Stimulated activated CD8-positive, alpha-beta memory T cell treated with anti-CD3 and anti-CD28 coated beads, Interleukin-2, amount 100 ng/mL, for 48 hours (primary cell): ENCODE measurements at regions not wholly inside any gene's neighbourhood (a gene's known extent, or its start where the extent isn't known, plus 50 kb on each side); places are given as distances from the start of the nearest gene placed in this dataset.

Source experiments
- DNase-seq, 2 donors: peaks; one replicate each; pipeline ENCODE4 v3.0.0-alpha.2; 2020; ENCODE audit warnings: low read depth in 2 of 2

DNA sequence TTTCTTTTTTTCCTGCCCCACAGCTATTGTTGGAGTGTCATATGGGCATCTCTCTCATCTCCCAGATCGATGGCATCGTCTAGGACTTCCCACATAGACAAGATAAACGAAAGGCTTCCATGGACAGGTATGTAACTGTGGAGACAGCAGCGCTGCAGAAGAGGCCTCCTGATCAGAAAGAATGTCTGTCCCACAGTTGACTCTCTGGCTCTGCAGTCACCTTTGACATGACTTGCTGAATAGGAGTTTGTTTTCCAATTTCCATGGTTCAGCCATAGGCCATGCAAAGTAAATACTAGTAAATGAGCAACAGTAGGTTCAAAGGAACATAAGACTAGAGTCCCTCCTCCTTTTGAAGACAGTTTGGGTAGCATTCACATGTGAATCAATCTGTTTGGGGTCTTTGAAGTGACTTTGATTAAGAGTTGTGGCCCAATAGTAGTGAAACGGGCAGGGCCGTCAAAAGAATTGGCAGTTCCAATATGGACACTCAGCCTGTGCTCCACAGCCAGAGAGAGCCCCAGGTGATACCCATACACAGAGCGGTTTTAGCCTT is 134.7 kb upstream of the IFNGR1 start:
- no peak for DNase-seq

GRCh38 chr6:137353346-137353745 is 134.2 kb upstream of the IFNGR1 start:
- DNase-seq: no peak

DNA sequence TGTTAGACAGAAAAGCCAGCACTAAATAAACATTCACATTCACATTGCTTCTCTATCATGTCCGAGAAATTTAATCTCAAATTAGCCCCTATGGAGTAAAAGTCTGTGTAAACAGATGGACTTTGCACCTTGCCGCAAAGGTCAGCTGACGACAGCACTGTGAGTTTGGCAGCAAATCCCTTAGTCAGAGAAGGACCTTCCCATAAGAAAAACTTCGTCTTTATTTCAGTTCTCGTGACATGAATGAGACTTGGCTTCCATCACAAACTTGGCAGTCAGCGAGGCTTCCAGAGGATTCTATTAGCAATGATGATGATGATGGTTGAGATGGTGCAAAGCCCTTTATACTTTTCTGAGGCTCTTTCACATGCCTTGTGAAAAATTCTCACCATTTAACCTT is 133.7 kb upstream of the IFNGR1 start:
- DNase-seq: no peak

GRCh38 chr6:137351890-137352289 is 132.7 kb upstream of the IFNGR1 start:
- no peak for DNase-seq

DNA sequence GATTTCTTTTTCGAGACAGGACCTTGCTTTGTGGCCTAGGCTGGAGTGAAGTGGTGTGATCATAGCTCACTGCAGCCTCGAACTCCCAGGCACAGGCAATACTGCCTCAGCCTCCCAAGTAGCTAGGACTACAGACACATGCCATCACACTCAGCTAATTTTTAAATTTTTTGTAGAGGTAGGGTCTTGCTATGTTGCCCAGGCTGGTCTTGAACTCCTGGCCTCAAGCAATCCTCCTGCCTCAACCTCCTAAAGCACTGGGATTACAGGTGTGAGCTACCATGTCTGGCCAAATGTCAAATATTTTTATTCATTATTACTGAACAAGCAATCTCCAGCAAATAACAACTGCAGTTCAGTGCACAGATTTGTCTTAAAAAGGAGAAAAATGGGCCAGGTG is 131.7 kb upstream of the IFNGR1 start:
- no peak for DNase-seq

GRCh38 chr6:137349856-137350830 is 131.0 kb upstream of the IFNGR1 start:
- no peak for DNase-seq

DNA sequence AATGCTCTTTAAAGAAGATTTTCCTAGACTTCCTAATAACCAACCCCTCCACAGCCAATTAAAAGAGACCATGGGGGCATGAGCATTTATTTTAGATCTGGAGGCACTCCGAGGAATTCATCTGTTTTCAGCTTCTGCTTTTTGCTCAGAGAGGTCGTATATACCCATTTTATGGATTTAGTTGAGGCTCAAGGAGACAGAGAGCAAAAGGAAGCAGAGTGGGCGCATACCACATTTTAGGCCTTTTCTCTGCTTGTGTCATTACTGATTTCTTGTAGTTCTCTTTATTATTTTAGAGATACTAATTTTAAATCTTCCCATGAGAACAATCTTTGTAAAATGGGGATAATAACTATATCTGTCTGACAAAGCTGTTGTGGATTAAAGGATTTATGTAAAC is 129.6 kb upstream of the IFNGR1 start:
- no peak for DNase-seq

- no peak for DNase-seq
Observed at GRCh38 chr6:137343241-137343640, 124.1 kb upstream of the IFNGR1 start.

GRCh38 chr6:137342607-137343190 is 123.5 kb upstream of the IFNGR1 start:
- no peak for DNase-seq

DNA sequence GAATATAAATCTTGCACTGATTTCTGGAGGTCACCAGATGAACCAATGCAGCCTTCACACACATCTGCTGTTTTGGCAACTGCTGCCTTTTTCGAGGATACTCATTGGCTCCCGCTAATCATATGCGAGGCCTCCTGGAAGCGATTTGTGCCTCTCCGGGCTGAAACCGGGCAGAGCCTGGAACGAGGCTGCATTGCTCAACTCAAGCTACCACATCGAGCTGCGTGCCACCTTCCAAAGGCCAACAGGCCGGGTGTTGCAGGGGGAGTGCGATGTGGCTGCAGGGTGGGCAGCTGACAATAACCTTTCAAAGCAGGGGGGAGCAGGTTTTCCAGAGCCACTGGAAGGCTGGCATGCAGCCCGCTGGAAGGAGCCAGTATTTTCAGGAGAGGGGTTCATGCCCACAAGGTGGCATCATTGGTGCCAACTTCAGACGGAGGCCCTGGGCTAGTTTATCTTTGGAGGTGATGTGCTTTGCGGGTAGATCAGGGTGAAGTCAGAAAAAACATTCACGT is 122.6 kb upstream of the IFNGR1 start:
- DNase-seq: peak; percentile 9 to 11

- no peak for DNase-seq
Observed at GRCh38 chr6:137339929-137340559, 120.9 kb upstream of the IFNGR1 start.

GRCh38 chr6:137334884-137335283 is 115.7 kb upstream of the IFNGR1 start:
- no peak for DNase-seq

DNA sequence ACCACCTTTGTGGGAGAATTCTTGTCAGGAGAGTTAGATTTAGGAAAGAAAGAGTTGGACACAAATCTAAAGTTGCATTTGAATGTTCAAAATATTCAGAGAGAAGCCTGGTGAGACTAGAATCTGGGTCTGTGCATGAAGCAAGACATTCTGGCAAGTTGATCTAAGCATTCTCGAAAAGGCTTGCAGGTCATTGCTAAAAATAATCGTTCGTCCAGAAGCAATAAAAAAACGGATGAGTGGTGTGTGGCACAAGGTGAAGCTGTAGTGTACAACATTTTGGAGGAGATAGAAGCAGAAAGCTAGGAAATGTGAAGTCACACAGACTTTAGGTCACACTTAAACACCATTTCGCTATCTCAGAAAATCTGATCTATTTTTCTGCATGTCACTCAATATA is 114.9 kb upstream of the IFNGR1 start:
- no peak for DNase-seq

DNA sequence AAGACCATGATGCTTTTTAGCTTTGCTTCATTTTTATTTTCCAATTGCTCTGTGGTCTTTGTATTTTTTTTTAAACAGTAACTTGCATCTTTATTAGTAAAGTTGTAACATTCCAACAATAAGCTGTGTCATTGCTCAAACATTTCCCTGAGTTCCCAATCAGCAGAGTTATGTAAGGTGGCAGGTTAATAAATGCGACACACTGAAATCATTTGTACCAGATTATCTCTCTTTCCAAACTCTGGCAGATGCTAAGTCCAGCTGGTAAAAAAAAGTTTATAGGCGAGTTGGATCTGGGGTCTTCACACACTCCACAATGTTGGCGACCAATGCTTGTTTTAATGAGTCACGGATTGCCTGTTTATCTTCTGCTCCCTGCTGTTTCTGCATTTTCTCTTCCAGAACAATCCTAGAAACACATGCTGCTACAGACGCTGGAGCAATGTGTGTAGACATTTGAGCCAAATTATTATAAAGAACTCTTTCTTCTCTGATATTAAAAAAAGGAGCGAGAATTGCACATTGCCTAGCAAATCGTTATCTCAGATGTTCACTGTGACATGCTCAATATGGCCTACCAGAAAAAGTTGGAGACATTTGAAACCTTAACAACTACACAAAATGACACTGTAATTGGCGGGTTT is 113.6 kb upstream of the IFNGR1 start:
- DNase-seq: no peak

DNA sequence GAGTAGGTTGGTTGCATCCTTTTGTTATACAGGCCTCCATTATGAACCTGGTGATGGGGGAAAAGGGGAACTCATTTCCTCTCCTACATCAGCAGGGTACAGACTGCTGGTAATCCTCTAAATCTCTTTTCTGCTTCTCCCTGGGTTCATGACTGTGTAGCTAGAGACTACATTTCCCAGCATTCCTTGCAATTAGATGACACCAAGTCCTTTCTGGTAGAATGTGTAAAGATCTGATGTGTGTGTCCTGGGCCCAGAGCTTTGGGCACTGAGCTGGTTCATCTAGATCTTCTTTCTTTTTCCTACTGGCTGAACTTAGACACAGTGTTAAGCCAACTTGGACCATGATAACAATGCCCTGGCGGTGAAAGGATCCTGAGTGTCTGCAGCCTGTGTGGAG is 104.7 kb upstream of the IFNGR1 start:
- no peak for DNase-seq

DNA sequence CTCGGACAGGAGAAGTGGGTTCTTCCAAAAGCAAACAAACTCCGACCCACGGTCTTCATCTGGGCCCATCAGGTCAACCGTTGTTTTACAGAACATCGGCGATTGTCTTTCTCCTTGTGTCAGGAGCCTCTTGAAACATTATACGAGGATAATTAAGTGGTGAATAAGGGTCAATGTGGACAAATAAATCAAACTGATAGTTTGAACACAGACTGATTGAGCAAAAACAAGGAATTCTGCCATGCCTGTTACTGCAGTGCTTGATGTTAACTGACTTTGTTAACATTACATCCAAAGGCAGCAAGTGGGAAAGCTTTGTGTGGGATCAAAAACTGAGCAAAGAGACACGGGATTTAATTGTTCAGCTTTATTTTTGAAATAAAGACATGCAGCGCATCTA is 101.1 kb upstream of the IFNGR1 start:
- DNase-seq: no peak

DNA sequence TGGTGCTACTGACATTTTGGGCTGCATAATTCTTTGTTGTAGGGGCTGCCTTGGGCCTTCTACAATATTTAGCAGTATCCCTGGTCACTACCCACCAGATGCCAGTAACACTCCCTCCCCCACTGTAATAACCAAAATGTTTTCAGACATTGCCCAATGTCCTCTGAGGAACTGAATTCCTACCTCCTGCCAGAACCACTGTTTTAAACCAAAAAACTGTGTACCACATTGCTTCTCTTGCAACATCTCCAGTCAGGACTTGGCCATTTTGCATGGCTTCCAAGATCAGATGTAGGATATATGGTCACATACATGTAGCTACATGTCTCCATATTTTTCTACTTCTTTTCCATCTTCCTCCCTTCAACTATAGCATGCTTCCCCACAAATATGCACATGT is 97.4 kb upstream of the IFNGR1 start:
- DNase-seq: no peak

- no peak for DNase-seq
Observed at GRCh38 chr6:137315081-137315480, 95.9 kb upstream of the IFNGR1 start.

- peak; percentile 49 to 52 for DNase-seq
Observed at GRCh38 chr6:137313928-137314855, 95.0 kb upstream of the IFNGR1 start.

- DNase-seq: no peak
Observed at GRCh38 chr6:137313211-137313610, 94.0 kb upstream of the IFNGR1 start.

GRCh38 chr6:137311940-137312339 is 92.8 kb upstream of the IFNGR1 start:
- DNase-seq: no peak
